Astrocyte of the spinal cord (primary cell): ENCODE measurements at regions not wholly inside any gene's neighbourhood (a gene's known extent, or its start where the extent isn't known, plus 50 kb on each side); places are given as distances from the start of the nearest gene placed in this dataset.

ENCODE experiments used
- DNase-seq: peaks from one replicate; pipeline ENCODE4 v3.0.0; 2011; ENCODE audit warnings: low read depth, low spot score
- H3K4me3 ChIP-seq: 2 replicates; pipeline ENCODE4 v1.5.1; 2011; ENCODE audit warnings: low read depth, mild to moderate bottlenecking, low read length, moderate library complexity
- in situ Hi-C: cut with HindIII; loops from 2 replicates; pipeline ENCODE4 v1.10.0; 2017; ENCODE audit warnings: low sequenced_read_pairs
- TF ChIP-seq, protein P1 (sequence below): IDR thresholded peaks from 2 replicates; pipeline ENCODE4 v1.5.1; 2012; ENCODE audit warnings: low read depth, mild to moderate bottlenecking, low read length, inconsistent platforms

DNA sequence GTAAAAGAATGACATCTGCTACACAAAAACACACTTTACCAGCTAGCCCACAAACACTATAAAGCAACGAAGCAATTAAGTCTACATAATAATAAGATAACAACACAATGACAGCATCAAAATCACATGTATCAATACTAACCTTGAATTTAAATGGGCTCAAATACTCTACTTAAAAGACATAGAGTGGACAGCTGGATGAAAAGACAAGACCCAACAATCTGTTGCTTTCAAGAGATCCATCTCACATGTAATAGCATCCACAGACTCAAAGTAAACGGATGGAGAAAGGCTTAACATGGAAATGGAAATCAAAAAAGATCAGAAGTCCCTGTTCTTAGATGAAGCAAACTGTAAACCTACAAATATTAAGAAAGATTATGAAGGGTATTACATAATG is 2175.9 kb downstream of the PCDH9 start:
- in situ Hi-C loops, result no loop called here
- no peak for DNase-seq

DNA sequence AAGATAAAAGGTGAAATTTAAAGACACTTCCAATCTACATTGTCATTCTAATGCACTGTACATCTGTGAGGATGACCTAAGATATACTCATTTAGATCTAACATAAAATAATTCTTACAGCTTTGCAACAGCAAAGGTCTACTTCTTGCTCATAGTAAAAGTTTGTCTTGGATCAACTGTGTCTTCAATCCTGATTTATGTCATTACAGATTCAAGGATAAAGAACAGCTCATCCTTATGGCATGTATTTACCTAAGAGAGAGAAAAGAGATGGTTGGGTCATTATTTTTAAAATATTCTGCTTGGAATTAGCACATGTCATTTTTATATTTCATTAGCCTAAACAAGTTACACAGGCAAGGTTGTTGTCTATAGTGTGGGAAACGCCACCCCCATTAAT is 2193.1 kb downstream of the PCDH9 start:
- in situ Hi-C loops, result no loop called here
- TF ChIP-seq, protein P1, sequence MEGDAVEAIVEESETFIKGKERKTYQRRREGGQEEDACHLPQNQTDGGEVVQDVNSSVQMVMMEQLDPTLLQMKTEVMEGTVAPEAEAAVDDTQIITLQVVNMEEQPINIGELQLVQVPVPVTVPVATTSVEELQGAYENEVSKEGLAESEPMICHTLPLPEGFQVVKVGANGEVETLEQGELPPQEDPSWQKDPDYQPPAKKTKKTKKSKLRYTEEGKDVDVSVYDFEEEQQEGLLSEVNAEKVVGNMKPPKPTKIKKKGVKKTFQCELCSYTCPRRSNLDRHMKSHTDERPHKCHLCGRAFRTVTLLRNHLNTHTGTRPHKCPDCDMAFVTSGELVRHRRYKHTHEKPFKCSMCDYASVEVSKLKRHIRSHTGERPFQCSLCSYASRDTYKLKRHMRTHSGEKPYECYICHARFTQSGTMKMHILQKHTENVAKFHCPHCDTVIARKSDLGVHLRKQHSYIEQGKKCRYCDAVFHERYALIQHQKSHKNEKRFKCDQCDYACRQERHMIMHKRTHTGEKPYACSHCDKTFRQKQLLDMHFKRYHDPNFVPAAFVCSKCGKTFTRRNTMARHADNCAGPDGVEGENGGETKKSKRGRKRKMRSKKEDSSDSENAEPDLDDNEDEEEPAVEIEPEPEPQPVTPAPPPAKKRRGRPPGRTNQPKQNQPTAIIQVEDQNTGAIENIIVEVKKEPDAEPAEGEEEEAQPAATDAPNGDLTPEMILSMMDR, result no peak
- no peak for DNase-seq
- no peak overlapping the region for H3K4me3 ChIP-seq

More for the DNA sequence above, 2175.9 kb downstream of the PCDH9 start:
- H3K4me3 ChIP-seq, result no peak overlapping the region
- TF ChIP-seq, protein P1, result no peak

DNA sequence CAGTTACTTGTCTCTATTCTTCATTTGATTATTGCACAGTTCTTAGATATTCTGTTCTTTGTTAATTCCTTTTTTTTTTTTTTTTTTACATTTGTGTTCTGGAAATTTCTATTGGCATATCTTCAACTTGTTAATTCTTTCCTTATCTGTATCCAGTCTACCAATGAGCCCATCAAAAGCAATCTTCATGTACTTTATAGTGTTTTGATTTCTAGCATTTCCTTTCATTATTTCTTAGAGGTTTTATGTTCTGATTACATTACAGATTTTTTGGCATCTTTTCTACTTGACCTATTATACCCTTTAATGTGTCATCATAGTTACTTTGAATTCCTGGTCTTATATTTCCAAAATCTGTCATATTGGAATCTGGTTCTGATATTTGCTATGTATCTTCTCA is 2194.8 kb downstream of the PCDH9 start:
- TF ChIP-seq, protein P1, result no peak
- in situ Hi-C loops, result no loop called here
- no peak overlapping the region for H3K4me3 ChIP-seq
- no peak for DNase-seq

DNA sequence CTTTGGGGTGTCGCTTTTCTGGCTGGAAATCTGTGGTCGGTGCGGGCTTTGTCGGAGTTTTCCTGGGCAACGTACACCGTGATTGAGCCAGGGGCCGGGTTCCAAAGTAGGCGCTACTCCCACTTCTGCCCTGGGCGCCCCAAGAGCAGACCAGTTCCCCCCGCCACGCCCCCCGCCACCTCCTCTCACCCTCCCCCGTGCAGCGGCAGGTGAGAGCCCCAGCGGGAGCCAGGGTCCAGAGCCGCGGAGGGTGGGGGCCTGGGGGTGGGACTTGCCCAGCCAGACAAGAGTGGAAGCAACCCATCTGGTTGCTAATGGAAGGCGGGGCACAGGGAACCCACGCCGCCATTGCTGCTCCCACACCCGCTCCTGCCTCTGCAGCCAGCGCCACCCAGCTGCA is 2195.9 kb downstream of the PCDH9 start:
- in situ Hi-C loops, result no loop called here
- TF ChIP-seq, protein P1, result no peak
- DNase-seq, result no peak
- H3K4me3 ChIP-seq, result no peak overlapping the region

DNA sequence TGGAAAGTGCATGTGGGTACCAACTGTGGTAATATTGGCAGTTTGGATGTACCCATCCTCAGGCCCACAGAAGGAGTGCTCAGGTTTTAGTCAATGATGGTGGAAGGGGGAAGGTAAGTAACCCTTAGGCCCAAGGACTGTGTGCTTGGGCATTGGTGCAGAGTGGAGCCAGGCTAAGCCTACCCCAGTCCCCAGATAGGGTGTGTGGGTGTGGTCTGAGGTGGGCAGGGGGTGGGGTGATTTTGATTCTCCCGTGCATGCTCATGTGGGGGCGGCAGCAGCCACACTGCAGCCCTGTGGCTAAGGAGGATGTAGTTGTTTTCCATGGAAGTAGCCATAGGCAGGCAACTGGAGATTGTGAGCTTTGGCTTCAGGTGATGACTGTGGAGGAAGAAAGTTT is 2197.3 kb downstream of the PCDH9 start:
- no peak for DNase-seq
- H3K4me3 ChIP-seq, result no peak overlapping the region
- in situ Hi-C loops, result no loop called here
- TF ChIP-seq, protein P1, result no peak

DNA sequence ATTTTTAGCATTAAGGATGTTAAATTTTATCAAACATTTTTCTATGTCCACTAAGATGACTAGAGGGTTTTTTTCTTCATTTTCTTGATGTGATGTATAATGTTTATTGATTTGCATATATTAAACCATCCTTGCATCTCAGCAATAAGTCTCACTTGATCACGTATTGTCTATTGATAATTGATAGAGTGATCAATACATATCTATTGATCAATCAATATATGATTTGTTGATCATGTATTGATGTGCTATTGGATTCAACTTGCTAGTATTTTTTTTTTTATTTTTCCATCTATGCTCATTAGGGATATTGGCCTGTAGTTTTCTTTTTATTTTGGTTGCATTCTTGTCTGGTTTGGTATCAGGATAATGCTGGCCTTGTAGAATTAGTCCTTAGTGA is 2202.0 kb downstream of the PCDH9 start:
- no peak for DNase-seq
- in situ Hi-C loops, result no loop called here
- TF ChIP-seq, protein P1, result no peak
- no peak overlapping the region for H3K4me3 ChIP-seq

DNA sequence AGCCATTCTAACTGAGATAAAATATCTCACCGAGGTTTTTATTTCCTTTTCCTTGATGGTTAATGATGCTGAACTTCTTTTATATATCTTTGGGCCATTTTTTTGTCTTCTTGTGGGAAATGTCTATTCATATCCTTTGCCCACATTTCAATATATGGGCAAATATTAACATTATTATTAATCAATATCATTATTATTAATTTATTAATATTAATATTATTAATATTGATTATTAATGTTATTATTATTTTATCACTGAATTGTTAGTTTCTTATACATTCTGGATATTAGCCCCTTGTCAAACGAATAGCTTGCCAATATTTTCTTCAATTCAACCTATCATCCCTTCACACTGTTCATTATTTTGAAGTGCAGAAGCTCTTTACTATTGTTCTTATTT is 2203.6 kb downstream of the PCDH9 start:
- H3K4me3 ChIP-seq, result no peak overlapping the region
- TF ChIP-seq, protein P1, result no peak
- no peak for DNase-seq
- in situ Hi-C loops, result no loop called here
